Sigmoid colon (tissue), 6 donors: ENCODE measurements at regions not wholly inside any gene's neighbourhood (a gene's known extent, or its start where the extent isn't known, plus 50 kb on each side); places are given as distances from the start of the nearest gene placed in this dataset.

Experiments used
- DNase-seq: peaks from one replicate; pipeline ENCODE4 v3.0.0-alpha.2; 2019
- H3K27ac ChIP-seq, 4 donors: fragments of 200-600 bp; sonication (generic); one replicate each; pipeline ENCODE4 v1.5.1; 2016 to 2019; ENCODE audit warnings: mild to moderate bottlenecking in 1 of 4
- H3K27me3 ChIP-seq, 3 donors: fragments of 200-600 bp; sonication (generic); one replicate each; pipeline ENCODE4 v1.5.1; 2019; ENCODE audit warnings: mild to moderate bottlenecking in 1 of 3
- H3K36me3 ChIP-seq, 4 donors: fragments of 200-600 bp; sonication (generic); one replicate each; pipeline ENCODE4 v1.5.1; 2016 to 2019
- H3K4me1 ChIP-seq, 4 donors: fragments of 200-600 bp; sonication (generic); one replicate each; pipeline ENCODE4 v1.5.1; 2017 to 2019
- H3K4me3 ChIP-seq, 4 donors: fragments of 200-600 bp; sonication (generic); one replicate each; pipeline ENCODE4 v1.5.1; 2017 to 2019; ENCODE audit warnings: mild to moderate bottlenecking in 2 of 4, moderate library complexity in 1 of 4
- H3K9me3 ChIP-seq, 4 donors: fragments of 200-600 bp in 3 of 4; sonication (generic) in 3 of 4; one replicate each; pipeline versions ENCODE4 v1.5.1 to v1.6.1; 2013 to 2019
- CTCF ChIP-seq, 4 experiments: fragments of 450-650 bp in 3 of 4; fragments of 200-600 bp in 1 of 4; IDR thresholded peaks; one replicate each; pipeline ENCODE4 v1.5.1; 2016 to 2019; ENCODE audit warnings: antibody characterized with exemption in 4 of 4, mild to moderate bottlenecking in 3 of 4, moderate library complexity in 2 of 4
- EP300 ChIP-seq, 4 donors: sonication (generic); formaldehyde crosslinking; IDR thresholded peaks; one replicate each; pipeline ENCODE4 v1.6.1; 2017; ENCODE audit warnings: antibody characterized with exemption in 4 of 4
- POLR2A ChIP-seq, 2 donors: fragments of 450-650 bp; IDR thresholded peaks; one replicate each; pipeline ENCODE4 v1.6.1; 2016; ENCODE audit warnings: antibody characterized with exemption in 2 of 2, mild to moderate bottlenecking in 2 of 2, moderate library complexity in 2 of 2
- POLR2AphosphoS5 ChIP-seq, 4 donors: sonication (generic); formaldehyde crosslinking; IDR thresholded peaks; one replicate each; pipeline ENCODE4 v1.6.1; 2017; ENCODE audit warnings: antibody characterized with exemption in 4 of 4
- WGBS, 2 donors: extraction: QIAGEN DNeasy Blood & Tissue Kit; methylation state at CpG; one replicate each; pipeline ENCODE4 v1.1.7; 2013; 5-methylcytosine and 5-hydroxymethylcytosine counted together
- intact Hi-C: fragments of 100-400 bp; cut with DNase I; formaldehyde crosslinking; loops from one replicate; pipeline ENCODE4 v1.15.1; 2023
- donor health status: healthy with polysubstance abuse.
- donor health status: healthy.

DNA sequence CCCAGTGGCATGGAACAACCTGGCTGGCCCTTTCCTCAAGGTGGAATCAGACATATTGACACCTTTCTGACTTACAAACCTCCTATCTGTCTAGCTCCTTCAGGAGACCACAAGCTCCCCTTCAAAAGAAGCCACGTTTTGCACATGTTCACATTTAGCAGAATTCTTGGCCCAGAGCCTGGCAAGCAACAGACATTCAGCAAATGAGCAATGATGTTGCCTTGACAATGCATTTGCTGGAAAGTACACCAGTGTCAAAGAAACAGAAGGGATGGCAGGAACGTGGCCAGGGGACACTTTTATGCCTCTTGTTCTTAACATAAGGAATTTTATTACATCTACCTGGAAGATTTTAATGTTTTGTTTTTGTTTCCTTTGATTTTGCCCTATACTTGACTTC, 85.5 kb upstream of the FGF14 start:
- Histone ChIP-seq H3K4me3 (no peak overlapping the region), H3K36me3 (no peaks in the 10 kb centered on the region), H3K9me3 (no peaks in the 10 kb centered on the region), H3K4me1 (peaks cover 0 to 15% (median 10%) of the 10 kb centered on the region in 4 donors), H3K27ac (peak overlapping the region in 2 of 4 donors; percentile 9 to 17), H3K27me3 (no peaks in the 10 kb centered on the region)
- TF ChIP-seq CTCF (IDR thresholded peaks at IDR 0.05) (no peak), POLR2A (IDR thresholded peaks at IDR 0.05) (no peak), POLR2AphosphoS5 (IDR thresholded peaks at IDR 0.05) (no peak), EP300 (IDR thresholded peaks at IDR 0.05) (no peak)
- 10 to 42% methylated on average over 2 of the region's 2 CpGs for WGBS, 2 donors
- intact Hi-C loops: no loop called here
- no peak for DNase-seq

- WGBS, 2 donors: 28 to 50% methylated on average over 2 of the region's 2 CpGs
- H3K36me3 ChIP-seq: no peaks in the 10 kb centered on the region
- no peaks in the 10 kb centered on the region for H3K9me3 ChIP-seq
- no peak for DNase-seq
- H3K27ac ChIP-seq: no peak overlapping the region
- H3K4me1 ChIP-seq: peaks cover 0 to 15% (median 10%) of the 10 kb centered on the region in 4 donors
- H3K27me3 ChIP-seq: no peaks in the 10 kb centered on the region
- TF ChIP-seq EP300 (IDR thresholded peaks at IDR 0.05) (no peak), CTCF (IDR thresholded peaks at IDR 0.05) (no peak), POLR2A (IDR thresholded peaks at IDR 0.05) (no peak), POLR2AphosphoS5 (IDR thresholded peaks at IDR 0.05) (no peak)
- H3K4me3 ChIP-seq: no peak overlapping the region
- intact Hi-C loops: no loop called here
These were observed 82.5 kb upstream of the FGF14 start for GRCh38 chr13:102484329-102484728.

DNA sequence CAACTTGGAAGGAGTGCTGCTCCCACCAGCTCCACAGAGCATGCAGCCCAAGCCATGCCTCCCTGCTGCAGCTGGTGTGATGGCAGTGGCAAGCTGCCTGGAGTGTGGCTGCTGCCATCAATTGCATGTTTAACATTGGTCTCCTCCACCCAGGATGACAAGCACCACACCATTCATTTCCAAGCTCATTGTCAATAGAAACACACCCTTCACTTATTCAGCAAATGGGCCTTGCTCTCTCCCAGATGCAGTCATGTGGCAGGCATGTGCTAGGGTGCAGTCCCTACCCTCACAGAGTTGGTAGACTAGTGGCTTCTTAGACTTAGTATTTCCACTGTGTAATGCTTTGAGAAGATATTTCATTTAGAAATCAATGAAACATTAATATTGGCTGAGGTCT, 70.8 kb upstream of the FGF14 start:
- H3K27me3 ChIP-seq: no peaks in the 10 kb centered on the region
- no peak overlapping the region for H3K27ac ChIP-seq
- TF ChIP-seq POLR2AphosphoS5 (IDR thresholded peaks at IDR 0.05) (no peak), CTCF (IDR thresholded peaks at IDR 0.05) (no peak), POLR2A (IDR thresholded peaks at IDR 0.05) (no peak), EP300 (IDR thresholded peaks at IDR 0.05) (no peak)
- no peaks in the 10 kb centered on the region for H3K9me3 ChIP-seq
- no peaks in the 10 kb centered on the region for H3K36me3 ChIP-seq
- no peak overlapping the region for H3K4me3 ChIP-seq
- intact Hi-C loops: no loop called here
- no peaks in the 10 kb centered on the region for H3K4me1 ChIP-seq
- DNase-seq: no peak

DNA sequence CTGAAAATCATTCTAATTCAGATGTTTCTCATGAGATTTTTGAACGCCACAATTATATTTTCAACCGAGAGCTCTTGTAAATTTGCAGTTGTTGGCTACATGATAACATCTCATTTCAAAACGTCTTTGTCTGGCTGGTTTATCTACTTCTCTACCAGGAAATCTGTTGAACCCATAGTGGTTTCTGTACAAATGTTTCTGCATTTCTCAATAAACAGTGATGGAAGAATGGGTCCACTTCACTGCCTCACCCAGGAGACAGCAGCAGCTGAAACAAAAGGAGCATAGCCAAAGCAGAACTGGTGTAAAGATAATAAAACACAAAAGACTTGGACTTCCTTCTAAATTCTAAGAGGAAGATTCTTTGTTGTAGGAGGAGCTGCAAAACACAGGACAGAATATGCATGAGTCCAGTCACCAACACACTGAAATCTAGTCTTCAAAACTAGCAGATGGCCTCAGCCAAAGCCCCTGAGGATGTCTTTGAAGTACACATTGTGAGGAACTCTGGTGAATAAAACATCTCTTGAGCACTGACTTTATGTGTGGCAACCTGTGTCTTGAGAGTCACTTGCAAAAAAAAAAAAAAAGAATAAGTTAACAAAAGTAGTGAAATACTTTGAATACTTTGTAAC, 68.6 kb upstream of the FGF14 start:
- 48 to 58% methylated on average over 3 of the region's 3 CpGs for WGBS, 2 donors

More for the DNA sequence above, 68.6 kb upstream of the FGF14 start:
- Histone ChIP-seq H3K4me3 (no peak overlapping the region), H3K27ac (no peak overlapping the region), H3K27me3 (no peaks in the 10 kb centered on the region), H3K36me3 (no peaks in the 10 kb centered on the region), H3K9me3 (no peaks in the 10 kb centered on the region), H3K4me1 (peaks cover 0 to 12% (median 6%) of the 10 kb centered on the region in 4 donors)
- intact Hi-C loops: no loop called here
- DNase-seq: no peak
- no peak for TF ChIP-seq CTCF (IDR thresholded peaks at IDR 0.05)
- no peak for TF ChIP-seq POLR2A (IDR thresholded peaks at IDR 0.05)
- no peak for TF ChIP-seq EP300 (IDR thresholded peaks at IDR 0.05)
- no peak for TF ChIP-seq POLR2AphosphoS5 (IDR thresholded peaks at IDR 0.05)
